AG10803 (cell line): ENCODE measurements at regions not wholly inside any gene's neighbourhood (a gene's known extent, or its start where the extent isn't known, plus 50 kb on each side); places are given as distances from the start of the nearest gene placed in this dataset.

Source experiments
- DNase-seq: peaks from one replicate; pipeline ENCODE4 v3.0.0; 2010; ENCODE audit warnings: low read depth
- H3K4me3 ChIP-seq: 2 replicates; pipeline ENCODE4 v1.5.1; 2011; ENCODE audit warnings: mild to moderate bottlenecking, low read length, control low read depth
- CTCF ChIP-seq: conservative IDR thresholded peaks from 2 replicates; pipeline ENCODE4 v1.5.1; 2011; ENCODE audit warnings: mild to moderate bottlenecking, low read length, control low read depth, inconsistent platforms

DNA sequence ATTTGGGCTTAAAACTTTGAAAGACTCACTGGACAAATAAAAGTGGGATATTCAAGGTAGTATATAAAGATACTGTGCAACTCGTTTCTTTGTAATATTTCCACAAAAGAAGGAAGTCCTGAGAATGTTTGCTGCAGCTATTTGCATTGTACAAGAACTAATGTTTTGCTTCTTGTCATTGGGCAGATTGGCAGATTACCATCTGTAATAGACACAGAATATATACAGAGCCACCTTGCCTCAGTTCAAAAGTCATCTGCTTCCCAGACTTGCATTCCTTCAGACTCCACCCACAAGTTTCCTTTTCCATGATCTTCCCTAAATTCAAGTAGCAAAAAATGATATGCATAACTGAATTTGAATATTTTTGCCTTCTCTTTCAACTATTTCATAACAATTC, 145.1 kb downstream of the EFNB2 start:
- no peak overlapping the region for H3K4me3 ChIP-seq
- DNase-seq: no peak
- no peak for TF ChIP-seq CTCF

DNA sequence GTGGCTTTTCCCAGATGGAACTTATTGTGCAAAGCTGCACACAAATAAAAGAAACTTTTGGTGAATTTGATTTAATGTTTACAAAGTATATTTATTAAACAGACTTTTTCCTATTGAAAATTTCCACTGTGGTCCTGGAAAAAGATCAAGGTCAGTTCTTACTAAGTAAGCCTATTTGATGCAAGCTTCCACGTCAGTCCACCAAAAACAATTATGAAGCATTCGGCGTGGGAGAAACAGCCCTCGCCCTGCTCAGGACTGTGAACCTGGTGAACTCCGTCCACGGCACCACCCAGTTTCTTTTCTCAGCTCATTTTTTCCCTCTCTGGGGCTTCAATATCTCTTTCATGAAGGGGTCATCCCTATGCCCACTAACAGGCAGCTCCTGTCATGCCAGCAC, 149.8 kb downstream of the EFNB2 start:
- no peak for DNase-seq
- H3K4me3 ChIP-seq: no peak overlapping the region
- TF ChIP-seq CTCF: no peak

DNA sequence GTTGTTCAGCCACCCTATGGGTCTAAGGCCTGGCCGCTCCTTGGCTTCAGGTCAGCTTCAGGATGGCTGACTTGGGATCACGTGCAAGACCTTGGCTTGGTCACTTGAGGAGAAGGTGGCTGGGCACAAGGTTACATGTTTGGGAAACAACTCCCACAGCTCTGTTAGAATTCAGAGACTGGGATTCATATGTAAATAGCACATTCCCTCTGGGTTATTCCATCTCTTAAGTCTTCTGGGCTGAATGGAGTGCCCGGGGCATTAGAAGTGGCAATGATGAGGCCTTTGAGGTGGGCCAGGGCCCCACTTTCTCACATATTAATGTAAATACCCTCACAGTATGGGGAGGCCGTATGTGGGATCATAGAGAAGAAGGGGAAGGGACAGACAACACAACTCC, 150.9 kb downstream of the EFNB2 start:
- TF ChIP-seq CTCF: no peak
- DNase-seq: no peak
- H3K4me3 ChIP-seq: no peak overlapping the region

DNA sequence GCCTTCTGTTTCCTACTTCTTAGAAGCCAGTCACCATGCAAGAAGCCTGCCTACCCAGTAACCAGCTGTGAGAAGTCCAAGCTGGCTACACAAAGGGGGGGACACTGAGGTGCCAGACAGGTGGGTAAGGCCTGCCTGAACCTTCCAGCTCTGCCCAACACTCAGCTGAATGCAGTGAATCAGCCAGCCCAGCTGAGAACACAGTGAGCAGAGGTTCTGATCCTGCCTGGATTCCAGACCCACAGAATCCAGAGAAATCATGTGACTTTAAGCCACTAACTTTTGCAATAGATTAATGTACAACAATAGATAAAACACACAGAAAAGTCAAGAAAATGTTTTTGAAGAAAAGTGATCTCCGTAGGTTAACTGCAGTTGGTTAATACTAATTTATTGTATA, 151.7 kb downstream of the EFNB2 start:
- TF ChIP-seq CTCF: no peak
- no peak overlapping the region for H3K4me3 ChIP-seq
- no peak for DNase-seq

DNA sequence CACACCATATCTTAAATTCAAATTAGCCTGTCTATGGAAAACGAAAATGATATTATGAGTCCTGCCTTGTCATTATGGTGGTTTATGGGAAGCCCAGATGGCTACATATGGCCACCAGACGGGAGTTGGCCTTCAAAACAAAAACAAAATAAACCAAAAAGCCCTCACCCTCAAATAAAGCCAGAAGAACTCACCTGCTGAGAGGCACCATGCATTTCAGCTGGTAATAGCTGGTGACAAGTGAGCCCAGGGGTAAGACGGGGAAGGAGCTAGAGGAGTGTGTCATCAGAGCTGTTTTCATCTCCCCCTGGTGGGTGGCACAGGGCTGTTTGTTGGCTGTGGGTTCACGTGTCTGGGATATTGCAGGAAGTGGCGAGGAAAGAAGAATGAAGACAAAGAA, 152.9 kb downstream of the EFNB2 start:
- no peak for TF ChIP-seq CTCF
- no peak for DNase-seq
- no peak overlapping the region for H3K4me3 ChIP-seq

GRCh38 chr13:106381091-106381490, 154.4 kb downstream of the EFNB2 start:
- no peak for DNase-seq
- H3K4me3 ChIP-seq: no peak overlapping the region
- no peak for TF ChIP-seq CTCF

GRCh38 chr13:106377931-106378662, 157.4 kb downstream of the EFNB2 start:
- no peak overlapping the region for H3K4me3 ChIP-seq
- no peak for TF ChIP-seq CTCF
- no peak for DNase-seq
